ENCODE measurements at regions not wholly inside any gene's neighbourhood (a gene's known extent, or its start where the extent isn't known, plus 50 kb on each side); places are given as distances from the start of the nearest gene placed in this dataset.
A peak's percentile ranks its signal among the peaks of the same experiment; 100 is the strongest.

GRCh38 chr9:110048976-110049698 is 158.8 kb downstream of the C9orf152 start:
- no peak for TF ChIP-seq CTCF (conservative IDR thresholded peaks at IDR 0.05; ENCODE audit: low read length)
- DNase-seq (ENCODE audit: low read depth), result no peak
- peak overlapping the region; percentile 94 for H3K4me3 ChIP-seq (ENCODE audit: low read length)

GRCh38 chr9:110049699-110050450 is 158.1 kb downstream of the C9orf152 start:
- H3K4me3 ChIP-seq (ENCODE audit: low read length), result peak overlapping the region; percentile 94
- DNase-seq (ENCODE audit: low read depth), result no peak
- no peak for TF ChIP-seq CTCF (conservative IDR thresholded peaks at IDR 0.05; ENCODE audit: low read length)

GRCh38 chr9:110050925-110051355 is 157.0 kb downstream of the C9orf152 start:
- no peak for TF ChIP-seq CTCF (conservative IDR thresholded peaks at IDR 0.05; ENCODE audit: low read length)
- H3K4me3 ChIP-seq (ENCODE audit: low read length), result peak overlapping the region; percentile 94
- peak; percentile 96 for DNase-seq (ENCODE audit: low read depth)

- TF ChIP-seq CTCF (conservative IDR thresholded peaks at IDR 0.05; ENCODE audit: low read length), result no peak
- no peak overlapping the region for H3K4me3 ChIP-seq (ENCODE audit: low read length)
Observed at GRCh38 chr9:110056062-110056461, 151.9 kb downstream of the C9orf152 start.

GRCh38 chr9:110058304-110058953 is 149.5 kb downstream of the C9orf152 start:
- H3K4me3 ChIP-seq (ENCODE audit: low read length), result no peak overlapping the region
- peak; percentile 43 for TF ChIP-seq CTCF (conservative IDR thresholded peaks at IDR 0.05; ENCODE audit: low read length)
- DNase-seq (ENCODE audit: low read depth), result peak; percentile 35

More at GRCh38 chr9:110056062-110056461, 151.9 kb downstream of the C9orf152 start:
- no peak for DNase-seq (ENCODE audit: low read depth)

- no peak for DNase-seq (ENCODE audit: low read depth)
Observed at GRCh38 chr9:110059461-110059860, 148.5 kb downstream of the C9orf152 start.

More at GRCh38 chr9:110059461-110059860, 148.5 kb downstream of the C9orf152 start:
- H3K4me3 ChIP-seq (ENCODE audit: low read length), result no peak overlapping the region
- no peak for TF ChIP-seq CTCF (conservative IDR thresholded peaks at IDR 0.05; ENCODE audit: low read length)
